Left ventricle myocardium inferior (tissue), 1 donor: ENCODE measurements at regions not wholly inside any gene's neighbourhood (a gene's known extent, or its start where the extent isn't known, plus 50 kb on each side); places are given as distances from the start of the nearest gene placed in this dataset.

Source experiments
- DNase-seq: peaks from one replicate; pipeline ENCODE4 v3.0.0-alpha.2; 2020
- H3K27ac ChIP-seq: fragments of 200-600 bp; replicated peaks from 2 replicates; pipeline ENCODE4 v1.8.0; 2021
- H3K27me3 ChIP-seq: fragments of 200-600 bp; 2 replicates; pipeline ENCODE4 v1.8.0; 2021; ENCODE audit warnings: low read depth
- H3K36me3 ChIP-seq: fragments of 200-600 bp; 2 replicates; pipeline ENCODE4 v1.8.0; 2021
- H3K4me1 ChIP-seq: fragments of 200-600 bp; 2 replicates; pipeline ENCODE4 v1.8.0; 2021
- H3K4me3 ChIP-seq: fragments of 200-600 bp; 2 replicates; pipeline ENCODE4 v1.8.0; 2021; ENCODE audit warnings: mild to moderate bottlenecking, moderate library complexity
- H3K9me3 ChIP-seq: fragments of 200-600 bp; replicated peaks from 2 replicates; pipeline ENCODE4 v1.8.0; 2021
- CTCF ChIP-seq: fragments of 200-600 bp; IDR thresholded peaks from 2 replicates; pipeline ENCODE4 v1.8.0; 2021; ENCODE audit warnings: antibody characterized with exemption, mild to moderate bottlenecking, borderline replicate concordance
- intact Hi-C: fragments of 100-400 bp; cut with micrococcal nuclease; formaldehyde crosslinking; loops from one replicate; pipeline ENCODE4 v1.11.0; 2022
- donor health status: DM: no; HTN: yes; CAD: no; lungs with severe emphysema.

DNA sequence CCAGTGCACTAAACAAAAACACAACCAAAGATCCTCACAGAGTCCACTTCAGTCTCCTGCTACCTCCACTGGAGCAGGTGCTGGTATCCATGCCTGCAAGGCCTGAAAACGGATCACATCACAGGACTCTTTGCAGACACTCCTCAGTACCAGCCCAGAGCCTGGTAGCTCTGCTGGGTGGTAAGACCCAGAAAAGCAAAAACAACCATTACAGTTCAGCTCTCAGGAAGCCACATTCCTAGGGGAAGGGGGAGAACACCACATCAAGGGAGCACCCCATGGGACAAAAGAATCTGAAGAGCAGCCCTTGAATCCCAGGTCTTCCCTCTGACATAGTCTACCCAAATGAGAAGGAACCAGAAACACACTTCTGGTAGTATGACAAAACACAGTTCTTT lies 52.5 kb upstream of the PFN2 start:
- Histone ChIP-seq H3K27me3 (no peaks in the 10 kb centered on the region), H3K36me3 (no peaks in the 10 kb centered on the region), H3K9me3 (peaks cover 52% of the 10 kb centered on the region), H3K4me1 (no peaks in the 10 kb centered on the region), H3K4me3 (no peak overlapping the region), H3K27ac (no peak overlapping the region)
- intact Hi-C loops: no loop called here
- no peak for TF ChIP-seq CTCF
- DNase-seq: no peak

DNA sequence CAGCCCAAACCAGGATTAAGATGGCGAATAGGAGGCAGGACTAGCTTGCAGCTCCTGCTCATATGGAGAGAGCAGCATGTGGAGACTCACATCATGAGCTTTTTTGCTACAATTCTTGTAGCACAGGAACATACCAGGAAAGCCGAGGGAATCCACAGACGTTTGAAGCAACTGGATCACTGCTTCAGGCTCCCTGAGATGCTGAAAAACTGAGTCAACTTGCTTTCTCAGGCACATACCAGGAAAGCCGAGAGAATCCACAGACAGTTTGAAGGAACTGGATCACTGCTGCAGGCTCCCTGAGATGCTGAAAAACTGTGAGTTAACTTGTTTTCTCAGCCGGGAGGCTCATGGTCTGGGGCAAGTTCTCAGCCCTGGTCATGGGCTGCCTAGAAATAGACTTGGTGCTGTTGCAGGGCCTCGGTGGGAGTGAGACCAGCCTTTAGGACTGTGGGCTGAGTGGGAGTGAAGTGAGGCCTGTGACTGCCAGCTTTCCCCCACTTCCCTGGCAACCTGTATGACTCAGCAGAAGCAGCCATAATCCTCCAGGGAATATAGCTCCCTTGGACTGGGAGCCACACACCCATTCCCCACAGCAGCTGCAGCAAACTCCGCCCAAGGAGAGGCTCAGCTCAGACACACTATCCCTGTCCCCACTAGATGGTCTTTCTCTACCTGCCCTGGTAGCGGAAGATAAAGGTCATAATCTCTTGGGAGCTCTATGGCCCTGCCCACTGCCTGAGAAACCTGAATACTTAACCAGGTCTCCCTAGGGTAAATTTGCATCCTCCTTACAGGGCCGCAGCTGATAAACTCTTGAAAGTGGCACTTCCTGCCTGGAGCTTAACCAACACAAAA lies 51.9 kb upstream of the PFN2 start:
- H3K36me3 ChIP-seq: no peaks in the 10 kb centered on the region
- no peak for TF ChIP-seq CTCF
- H3K4me3 ChIP-seq: no peak overlapping the region
- DNase-seq: no peak
- intact Hi-C loops: no loop called here
- H3K27ac ChIP-seq: no peak overlapping the region
- no peaks in the 10 kb centered on the region for H3K27me3 ChIP-seq
- no peaks in the 10 kb centered on the region for H3K4me1 ChIP-seq
- H3K9me3 ChIP-seq: peaks cover 46% of the 10 kb centered on the region

DNA sequence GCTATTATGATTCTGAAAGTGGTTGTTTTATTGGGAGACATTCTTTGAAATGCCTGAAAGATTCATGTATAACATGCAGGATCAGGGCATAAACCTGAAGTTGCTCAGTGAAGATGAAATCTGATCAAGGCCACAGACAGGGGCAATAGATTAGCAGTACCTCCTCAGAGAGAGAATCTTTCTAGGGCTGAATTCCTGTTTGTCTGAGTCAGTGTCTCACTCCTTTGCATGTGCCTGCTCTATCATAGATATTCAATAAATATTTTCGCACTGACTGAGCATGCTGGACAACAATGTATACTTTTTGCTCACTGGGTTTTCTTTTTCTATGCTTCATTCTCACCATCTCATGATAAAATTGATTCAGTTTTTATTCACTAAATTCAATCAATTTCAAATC lies 49.8 kb upstream of the PFN2 start:
- H3K9me3 ChIP-seq: peaks cover 27% of the 10 kb centered on the region
- no peak for TF ChIP-seq CTCF

More for the DNA sequence above, 49.8 kb upstream of the PFN2 start:
- Histone ChIP-seq H3K4me1 (no peaks in the 10 kb centered on the region), H3K4me3 (no peak overlapping the region), H3K27ac (no peak overlapping the region), H3K27me3 (no peaks in the 10 kb centered on the region), H3K36me3 (no peaks in the 10 kb centered on the region)
- no peak for DNase-seq
- intact Hi-C loops: no loop called here
